ENCODE measurements at regions not wholly inside any gene's neighbourhood (a gene's known extent, or its start where the extent isn't known, plus 50 kb on each side); places are given as distances from the start of the nearest gene placed in this dataset. TPM values are rescaled to one million over a fixed set of nuclear protein-coding genes. Genes with fewer than 3 reads are reported as not detected.
"Not testable (repeated sequence)": the region's sequence is repeated elsewhere in the genome, so short reads cannot be mapped to it uniquely, and the experiment has no call there.

GRCh38 chr11:67768001-67768730 lies 93.7 kb upstream of the ALDH3B2 start:
- not testable (repeated sequence) for DNase-seq

GRCh38 chr11:67761211-67761610 lies 86.8 kb upstream of the ALDH3B2 start:
- DNase-seq = not testable (repeated sequence)

- DNase-seq = not testable (repeated sequence)
These were observed 84.9 kb upstream of the ALDH3B2 start for GRCh38 chr11:67759321-67759720.

GRCh38 chr11:67758467-67758866 lies 84.0 kb upstream of the ALDH3B2 start:
- DNase-seq = not testable (repeated sequence)

- DNase-seq = not testable (repeated sequence)
These were observed 83.6 kb upstream of the ALDH3B2 start for GRCh38 chr11:67758009-67758408.

GRCh38 chr11:67753820-67754219 lies 79.4 kb upstream of the ALDH3B2 start:
- not testable (repeated sequence) for DNase-seq

- no peak for DNase-seq
These were observed 70.8 kb upstream of the ALDH3B2 start for GRCh38 chr11:67745181-67745726.

GRCh38 chr11:67744231-67744630 lies 69.8 kb upstream of the ALDH3B2 start:
- not testable (repeated sequence) for DNase-seq

- not testable (repeated sequence) for DNase-seq
These were observed 63.8 kb upstream of the ALDH3B2 start for GRCh38 chr11:67738231-67738630.

- DNase-seq = not testable (repeated sequence)
These were observed 63.2 kb upstream of the ALDH3B2 start for GRCh38 chr11:67737562-67738080.

- DNase-seq = no peak
These were observed 57.8 kb upstream of the ALDH3B2 start for GRCh38 chr11:67732045-67732787.

- no peak for DNase-seq
These were observed 57.2 kb upstream of the ALDH3B2 start for GRCh38 chr11:67731583-67731982.

GRCh38 chr11:67728163-67728571 lies 53.7 kb upstream of the ALDH3B2 start:
- DNase-seq = not testable (repeated sequence)

- not testable (repeated sequence) for DNase-seq
These were observed 52.9 kb upstream of the ALDH3B2 start for GRCh38 chr11:67727066-67728040.

Small RNAs in the stretch of these regions (small RNA-seq; reads per million reads assigned to genes)
- gene AP003385.4 (ENCODE audit: low replicate concordance) = not detected
- gene AP003716.2 (ENCODE audit: low replicate concordance) = not detected
- not detected for gene RNU6-46P (ENCODE audit: low replicate concordance)

All from skin of body (tissue), 2 donors.